Transverse colon (tissue), 4 donors: ENCODE measurements at regions not wholly inside any gene's neighbourhood (a gene's known extent, or its start where the extent isn't known, plus 50 kb on each side); places are given as distances from the start of the nearest gene placed in this dataset.

Source experiments
- DNase-seq: peaks from one replicate; pipeline ENCODE4 v3.0.0-alpha.2; 2019
- H3K27ac ChIP-seq, 4 donors: fragments of 200-600 bp; sonication (generic); 2 replicates each; pipeline ENCODE4 v1.5.1; 2016 to 2018; ENCODE audit warnings: inconsistent platforms in 4 of 4
- H3K27me3 ChIP-seq: fragments of 200-600 bp; sonication (generic); 2 replicates; pipeline ENCODE4 v1.5.1; 2017; ENCODE audit warnings: inconsistent platforms
- H3K36me3 ChIP-seq, 4 donors: fragments of 200-600 bp; sonication (generic); 2 replicates each; pipeline ENCODE4 v1.5.1; 2017 to 2019; ENCODE audit warnings: inconsistent platforms in 4 of 4
- H3K4me1 ChIP-seq, 4 donors: fragments of 200-600 bp; sonication (generic); 2 replicates each; pipeline ENCODE4 v1.5.1; 2017 to 2020; ENCODE audit warnings: inconsistent platforms in 4 of 4
- H3K4me3 ChIP-seq, 4 donors: fragments of 200-600 bp; sonication (generic); 1 replicate in 1 of 4; 2 replicates in 3 of 4; pipeline versions ENCODE4 v1.5.1 to v1.6.1; 2017 to 2019; ENCODE audit warnings: inconsistent platforms in 4 of 4
- H3K9me3 ChIP-seq, 2 donors: fragments of 200-600 bp; sonication (generic); 2 replicates each; pipeline ENCODE4 v1.5.1; 2017 to 2019; ENCODE audit warnings: inconsistent platforms in 2 of 2
- CTCF ChIP-seq, 5 experiments: fragments of 200-600 bp in 3 of 5; fragments of 450-650 bp in 2 of 5; sonication (generic) in 3 of 5; IDR thresholded peaks; 1 replicate in 2 of 5; 2 replicates in 3 of 5; pipeline ENCODE4 v1.5.1; 2016 to 2017; ENCODE audit warnings: antibody characterized with exemption in 5 of 5, inconsistent platforms in 3 of 5, mild to moderate bottlenecking in 2 of 5, moderate library complexity in 1 of 5
- EP300 ChIP-seq: sonication (generic); formaldehyde crosslinking; IDR thresholded peaks from one replicate; pipeline ENCODE4 v1.6.1; 2017; ENCODE audit warnings: antibody characterized with exemption, low read depth
- POLR2A ChIP-seq: fragments of 450-650 bp; IDR thresholded peaks from one replicate; pipeline ENCODE4 v1.6.1; 2016; ENCODE audit warnings: antibody characterized with exemption, mild to moderate bottlenecking, moderate library complexity
- POLR2AphosphoS5 ChIP-seq, 3 donors: sonication (generic); formaldehyde crosslinking; IDR thresholded peaks; one replicate each; pipeline ENCODE4 v1.6.1; 2016; ENCODE audit warnings: antibody characterized with exemption in 3 of 3
- WGBS, 2 donors: methylation state at CpG; one replicate each; pipeline ENCODE4 v1.1.5; 2018; ENCODE audit warnings: low coverage in 1 of 2; 5-methylcytosine and 5-hydroxymethylcytosine counted together
- in situ Hi-C, 4 donors: fragments of 200-750 bp; cut with MboI; loops; one replicate each; pipeline versions ENCODE4 v1.15.0 to v1.15.1; 2017; ENCODE audit warnings: low sequenced_read_pairs in 3 of 4, low pct_ligation_motif_present in 1 of 4, low pct_unique_long_range_greater_than_20kb in 1 of 4
- intact Hi-C: fragments of 100-400 bp; cut with DNase I; formaldehyde crosslinking; loops from one replicate; pipeline ENCODE4 v1.15.1; 2023; ENCODE audit warnings: low total_unique reads

- Histone ChIP-seq H3K27ac (no peak overlapping the region), H3K9me3 (no peaks in the 10 kb centered on the region), H3K36me3 (no peaks in the 10 kb centered on the region), H3K4me1 (no peaks in the 10 kb centered on the region), H3K27me3 (no peaks in the 10 kb centered on the region), H3K4me3 (no peak overlapping the region)
- in situ Hi-C loops (loop anchor here in 1 of 4 donors (25.0 kb wide), 1 partner anchor 97 kb away; no protein-coding TSS in a partner anchor), intact Hi-C loops (no loop called here)
- DNase-seq = no peak
- no peak for TF ChIP-seq POLR2AphosphoS5 (IDR thresholded peaks at IDR 0.05)
- no peak for TF ChIP-seq POLR2A
- no peak for TF ChIP-seq CTCF (IDR thresholded peaks at IDR 0.05)
- TF ChIP-seq EP300 = no peak
- 89% methylated on average over 6 to 8 of the region's 8 CpGs for WGBS, 2 donors
Measured at GRCh38 chr9:99340281-99340680, 118.2 kb downstream of the SEC61B start.

GRCh38 chr9:99341686-99342085, 119.6 kb downstream of the SEC61B start:
- no peak for DNase-seq
- in situ Hi-C loops = loop anchor here in 1 of 4 donors (25.0 kb wide), 1 partner anchor 96 kb away; no protein-coding TSS in a partner anchor
- TF ChIP-seq EP300 (no peak), CTCF (IDR thresholded peaks at IDR 0.05) (no peak), POLR2AphosphoS5 (IDR thresholded peaks at IDR 0.05) (no peak), POLR2A (no peak)
- Histone ChIP-seq H3K36me3 (no peaks in the 10 kb centered on the region), H3K4me3 (no peak overlapping the region), H3K9me3 (no peaks in the 10 kb centered on the region), H3K4me1 (no peaks in the 10 kb centered on the region), H3K27ac (no peak overlapping the region), H3K27me3 (no peaks in the 10 kb centered on the region)
- intact Hi-C loops = no loop called here
- whole genome bisulfite sequencing, 2 donors = 83% methylated on average over 5 of the region's 5 CpGs

GRCh38 chr9:99345451-99345850, 123.4 kb downstream of the SEC61B start:
- WGBS, 2 donors = 83 to 89% methylated on average over 1 of the region's 1 CpG
- intact Hi-C loops = no loop called here

GRCh38 chr9:99345942-99346341, 123.9 kb downstream of the SEC61B start:
- Histone ChIP-seq H3K9me3 (no peaks in the 10 kb centered on the region), H3K4me1 (no peaks in the 10 kb centered on the region), H3K27ac (no peak overlapping the region), H3K27me3 (no peaks in the 10 kb centered on the region), H3K4me3 (no peak overlapping the region), H3K36me3 (no peaks in the 10 kb centered on the region)
- TF ChIP-seq POLR2AphosphoS5 (IDR thresholded peaks at IDR 0.05) = no peak
- TF ChIP-seq CTCF (IDR thresholded peaks at IDR 0.05) = no peak
- TF ChIP-seq POLR2A = no peak
- no peak for TF ChIP-seq EP300
- intact Hi-C loops (no loop called here), in situ Hi-C loops (loop anchor here in 1 of 4 donors (25.0 kb wide), 1 partner anchor 91 kb away; no protein-coding TSS in a partner anchor)
- DNase-seq = no peak

More at GRCh38 chr9:99345451-99345850, 123.4 kb downstream of the SEC61B start:
- in situ Hi-C loops = loop anchor here in 1 of 4 donors (25.0 kb wide), 1 partner anchor 92 kb away; no protein-coding TSS in a partner anchor
- Histone ChIP-seq H3K27ac (no peak overlapping the region), H3K4me1 (no peaks in the 10 kb centered on the region), H3K27me3 (no peaks in the 10 kb centered on the region), H3K4me3 (no peak overlapping the region), H3K36me3 (no peaks in the 10 kb centered on the region), H3K9me3 (no peaks in the 10 kb centered on the region)
- no peak for DNase-seq
- TF ChIP-seq EP300 = no peak
- no peak for TF ChIP-seq POLR2A
- TF ChIP-seq CTCF (IDR thresholded peaks at IDR 0.05) = no peak
- no peak for TF ChIP-seq POLR2AphosphoS5 (IDR thresholded peaks at IDR 0.05)
